Fibroblast of mammary gland (primary cell): ENCODE measurements at regions not wholly inside any gene's neighbourhood (a gene's known extent, or its start where the extent isn't known, plus 50 kb on each side); places are given as distances from the start of the nearest gene placed in this dataset.
"Not testable (repeated sequence)": the region's sequence is repeated elsewhere in the genome, so short reads cannot be mapped to it uniquely, and the experiment has no call there.

ENCODE experiments used
- DNase-seq: peaks from one replicate; pipeline ENCODE4 v3.0.0-alpha.2; 2010; ENCODE audit warnings: low read depth
- H3K4me3 ChIP-seq: 2 replicates; pipeline ENCODE4 v1.5.1; 2011; ENCODE audit warnings: low read depth, mild to moderate bottlenecking, low read length, moderate library complexity; ENCODE audit not compliant: control insufficient read depth
- CTCF ChIP-seq: conservative IDR thresholded peaks from 2 replicates; pipeline ENCODE4 v1.5.1; 2011; ENCODE audit warnings: low read depth, low read length, inconsistent platforms; ENCODE audit not compliant: control insufficient read depth, insufficient read depth

- no peak for TF ChIP-seq CTCF
- DNase-seq: peak; percentile 12
- H3K4me3 ChIP-seq: no peak overlapping the region
These were observed 252.8 kb downstream of the FOXD2 start for GRCh38 chr1:47690341-47691250.

GRCh38 chr1:47691293-47691692, 253.4 kb downstream of the FOXD2 start:
- H3K4me3 ChIP-seq, DNase-seq: not testable (repeated sequence)

- no peak for TF ChIP-seq CTCF
- no peak for DNase-seq
- H3K4me3 ChIP-seq: no peak overlapping the region
These were observed 254.4 kb downstream of the FOXD2 start for GRCh38 chr1:47692196-47692595.

GRCh38 chr1:47693115-47693514, 255.3 kb downstream of the FOXD2 start:
- no peak for TF ChIP-seq CTCF
- no peak for DNase-seq
- H3K4me3 ChIP-seq: no peak overlapping the region

GRCh38 chr1:47694011-47694890, 256.4 kb downstream of the FOXD2 start:
- TF ChIP-seq CTCF: no peak
- DNase-seq: no peak
- H3K4me3 ChIP-seq: no peak overlapping the region

- H3K4me3 ChIP-seq: no peak overlapping the region
- TF ChIP-seq CTCF: no peak
- DNase-seq: no peak
These were observed 258.5 kb downstream of the FOXD2 start for GRCh38 chr1:47696404-47696736.

- H3K4me3 ChIP-seq: no peak overlapping the region
- no peak for DNase-seq
These were observed 259.0 kb downstream of the FOXD2 start for GRCh38 chr1:47696737-47697441.

More at GRCh38 chr1:47696737-47697441, 259.0 kb downstream of the FOXD2 start:
- no peak for TF ChIP-seq CTCF
